CD1c-positive myeloid dendritic cell (primary cell): ENCODE measurements at regions not wholly inside any gene's neighbourhood (a gene's known extent, or its start where the extent isn't known, plus 50 kb on each side); places are given as distances from the start of the nearest gene placed in this dataset.

Source experiments
- DNase-seq: peaks from one replicate; pipeline ENCODE4 v3.0.0-alpha.2; 2016; ENCODE audit errors: extremely low spot score

GRCh38 chr13:79090552-79091124 lies 315.4 kb downstream of the RBM26 start:
- no peak for DNase-seq

- no peak for DNase-seq
Observed at GRCh38 chr13:79084802-79085424, 321.1 kb downstream of the RBM26 start.

GRCh38 chr13:79081942-79082341 lies 324.1 kb downstream of the RBM26 start:
- DNase-seq, result no peak

GRCh38 chr13:79079351-79079839 lies 326.7 kb downstream of the RBM26 start:
- DNase-seq, result no peak

GRCh38 chr13:79075703-79076102 lies 330.4 kb downstream of the RBM26 start:
- no peak for DNase-seq

- no peak for DNase-seq
Observed at GRCh38 chr13:79070343-79070974, 335.6 kb downstream of the RBM26 start.

- DNase-seq, result no peak
Observed at GRCh38 chr13:79062291-79062690, 343.8 kb downstream of the RBM26 start.

- no peak for DNase-seq
Observed at GRCh38 chr13:79060216-79060615, 345.8 kb downstream of the RBM26 start.

GRCh38 chr13:79056706-79057105 lies 349.3 kb downstream of the RBM26 start:
- no peak for DNase-seq

- no peak for DNase-seq
Observed at GRCh38 chr13:79051472-79051871, 354.6 kb downstream of the RBM26 start.

GRCh38 chr13:79044415-79044814 lies 361.6 kb downstream of the RBM26 start:
- DNase-seq, result no peak

- DNase-seq, result no peak
Observed at GRCh38 chr13:79043208-79043607, 362.8 kb downstream of the RBM26 start.

- DNase-seq, result no peak
Observed at GRCh38 chr13:79037197-79037596, 368.9 kb downstream of the RBM26 start.

- DNase-seq, result no peak
Observed at GRCh38 chr13:79034341-79034740, 371.7 kb downstream of the RBM26 start.

- no peak for DNase-seq
Observed at GRCh38 chr13:79030513-79030912, 371.6 kb upstream of the OBI1 start.

- DNase-seq, result no peak
Observed at GRCh38 chr13:79018166-79018565, 359.2 kb upstream of the OBI1 start.

- DNase-seq, result no peak
Observed at GRCh38 chr13:79011179-79011578, 352.2 kb upstream of the OBI1 start.

- no peak for DNase-seq
Observed at GRCh38 chr13:79003989-79004898, 345.3 kb upstream of the OBI1 start.

- DNase-seq, result no peak
Observed at GRCh38 chr13:78999494-78999893, 340.5 kb upstream of the OBI1 start.

GRCh38 chr13:78998630-78999315 lies 339.8 kb upstream of the OBI1 start:
- no peak for DNase-seq

GRCh38 chr13:78997902-78998629 lies 339.1 kb upstream of the OBI1 start:
- no peak for DNase-seq
